ENCODE measurements at regions not wholly inside any gene's neighbourhood (a gene's known extent, or its start where the extent isn't known, plus 50 kb on each side); places are given as distances from the start of the nearest gene placed in this dataset.

GRCh38 chr9:93826209-93826608 is 128.9 kb downstream of the BARX1 start:
- ATAC-seq, result no peak
- Histone ChIP-seq H3K27ac (no peak overlapping the region), H3K4me3 (no peak overlapping the region), H3K36me3 (no peaks in the 10 kb centered on the region), H3K27me3 (peaks cover 0 to 20% (median 10%) of the 10 kb centered on the region in 3 donors), H3K9me3 (no peaks in the 10 kb centered on the region), H3K4me1 (no peaks in the 10 kb centered on the region)
- in situ Hi-C loops (cut with MboI; ENCODE audit: low sequenced_read_pairs in 4 of 4) (no loop called here), intact Hi-C loops (cut with DNase I; ENCODE audit: low total_unique reads) (no loop called here)
- DNase-seq, result no peak
- TF ChIP-seq POLR2A (IDR thresholded peaks at IDR 0.05), result no peak
- no peak for TF ChIP-seq CTCF (IDR thresholded peaks at IDR 0.05 in 4 of 5, conservative IDR thresholded peaks at IDR 0.05 in 1 of 5)

- Histone ChIP-seq H3K4me3 (no peak overlapping the region), H3K4me1 (no peaks in the 10 kb centered on the region), H3K27me3 (peaks cover 0 to 20% (median 10%) of the 10 kb centered on the region in 3 donors), H3K36me3 (no peaks in the 10 kb centered on the region), H3K9me3 (no peaks in the 10 kb centered on the region), H3K27ac (no peak overlapping the region)
- no peak for ATAC-seq
- TF ChIP-seq CTCF (IDR thresholded peaks at IDR 0.05 in 4 of 5, conservative IDR thresholded peaks at IDR 0.05 in 1 of 5) (no peak), POLR2A (IDR thresholded peaks at IDR 0.05) (no peak)
- DNase-seq, result no peak
- in situ Hi-C loops (cut with MboI; ENCODE audit: low sequenced_read_pairs in 4 of 4), result no loop called here
- intact Hi-C loops (cut with DNase I; ENCODE audit: low total_unique reads), result no loop called here
Observed at GRCh38 chr9:93825348-93826115, 129.6 kb downstream of the BARX1 start.

GRCh38 chr9:93824386-93825294 is 130.5 kb downstream of the BARX1 start:
- Histone ChIP-seq H3K27me3 (peaks cover 0 to 20% (median 10%) of the 10 kb centered on the region in 3 donors), H3K27ac (no peak overlapping the region), H3K9me3 (no peaks in the 10 kb centered on the region), H3K36me3 (no peaks in the 10 kb centered on the region), H3K4me3 (no peak overlapping the region), H3K4me1 (no peaks in the 10 kb centered on the region)
- TF ChIP-seq CTCF (IDR thresholded peaks at IDR 0.05 in 4 of 5, conservative IDR thresholded peaks at IDR 0.05 in 1 of 5) (no peak), POLR2A (IDR thresholded peaks at IDR 0.05) (no peak)
- in situ Hi-C loops (cut with MboI; ENCODE audit: low sequenced_read_pairs in 4 of 4) (no loop called here), intact Hi-C loops (cut with DNase I; ENCODE audit: low total_unique reads) (no loop called here)
- ATAC-seq (no peak), DNase-seq (no peak)

- intact Hi-C loops (cut with DNase I; ENCODE audit: low total_unique reads), result no loop called here
- no peak for TF ChIP-seq POLR2A (IDR thresholded peaks at IDR 0.05)
- TF ChIP-seq CTCF (IDR thresholded peaks at IDR 0.05 in 4 of 5, conservative IDR thresholded peaks at IDR 0.05 in 1 of 5), result no peak
- no peaks in the 10 kb centered on the region for H3K4me1 ChIP-seq
- no peak overlapping the region for H3K27ac ChIP-seq
- no peak for DNase-seq
- H3K36me3 ChIP-seq, result no peaks in the 10 kb centered on the region
- peaks cover 0 to 17% (median 13%) of the 10 kb centered on the region in 3 donors for H3K27me3 ChIP-seq
- in situ Hi-C loops (cut with MboI; ENCODE audit: low sequenced_read_pairs in 4 of 4), result no loop called here
- ATAC-seq, result no peak
- no peak overlapping the region for H3K4me3 ChIP-seq
- no peaks in the 10 kb centered on the region for H3K9me3 ChIP-seq
Observed at GRCh38 chr9:93823245-93824072, 131.7 kb downstream of the BARX1 start.

Data from gastrocnemius medialis (tissue), 4 donors.